SK-N-SH (cell line): ENCODE measurements at regions not wholly inside any gene's neighbourhood (a gene's known extent, or its start where the extent isn't known, plus 50 kb on each side); places are given as distances from the start of the nearest gene placed in this dataset.

ENCODE experiments used
- CTCF ChIA-PET: fragments of 300-600, 350-600 bp; formaldehyde crosslinking; extraction: SDS; loops from one replicate; lab custom pipeline; 2021; lab: Yijun Ruan, JAX
- POLR2A ChIA-PET: fragments of 350-600 bp; sonication (Branson Sonifier 250); formaldehyde crosslinking; extraction: SDS; loops from one replicate; lab custom pipeline; 2020; ENCODE audit warnings: antibody characterized with exemption, inconsistent platforms; lab: Yijun Ruan, JAX
- DNase-seq: peaks from one replicate; pipeline ENCODE4 v3.0.0; 2012
- H2AFZ ChIP-seq: fragments of 200-600 bp; sonication (generic); 2 replicates; pipeline ENCODE4 v1.8.1; 2016; ENCODE audit warnings: antibody characterized with exemption, mild to moderate bottlenecking, low read depth
- H3F3A ChIP-seq: fragments of 200-600 bp; sonication (generic); replicated peaks from 2 replicates; pipeline ENCODE3; 2016; ENCODE audit warnings: antibody characterized with exemption, mild to moderate bottlenecking; ENCODE audit not compliant: insufficient read depth
- H3K27ac ChIP-seq, 2 experiments: fragments of 200-500 bp in 1 of 2; fragments of 200-600 bp in 1 of 2; sonication (Bioruptor generic) in 1 of 2; sonication (generic), shearing (Covaris generic) in 1 of 2; 2 replicates each; pipeline versions ENCODE4 v1.5.1 to v1.6.1; 2014 to 2016; ENCODE audit warnings: low read depth in 2 of 2, inconsistent platforms in 1 of 2, low read length in 1 of 2, mild to moderate bottlenecking in 1 of 2, mixed read lengths in 1 of 2
- H3K27me3 ChIP-seq: fragments of 200-600 bp; sonication (generic), shearing (Covaris generic); 2 replicates; pipeline ENCODE4 v1.6.1; 2016; ENCODE audit warnings: mixed run types; ENCODE audit not compliant: insufficient read depth
- H3K36me3 ChIP-seq, 2 experiments: fragments of 200-500 bp in 1 of 2; fragments of 200-600 bp in 1 of 2; sonication (Bioruptor generic) in 1 of 2; sonication (generic) in 1 of 2; replicated peaks in 1 of 2; 2 replicates each; pipeline versions ENCODE3 to v1.5.1; 2014 to 2016; ENCODE audit warnings: low read length in 1 of 2, mild to moderate bottlenecking in 1 of 2; ENCODE audit not compliant: insufficient read depth in 2 of 2, control insufficient read depth in 1 of 2
- H3K4me1 ChIP-seq, 2 experiments: fragments of 200-500 bp in 1 of 2; fragments of 200-600 bp in 1 of 2; sonication (Bioruptor generic) in 1 of 2; sonication (generic), shearing (Covaris generic) in 1 of 2; 2 replicates each; pipeline versions ENCODE4 v1.5.1 to v1.6.1; 2014 to 2016; ENCODE audit warnings: low read depth in 1 of 2, low read length in 1 of 2, mixed run types in 1 of 2; ENCODE audit not compliant: insufficient read depth in 2 of 2, control insufficient read depth in 1 of 2
- H3K4me2 ChIP-seq: fragments of 200-600 bp; sonication (generic), shearing (Covaris generic); 2 replicates; pipeline ENCODE4 v1.6.1; 2017; ENCODE audit warnings: mixed run types
- H3K4me3 ChIP-seq, 2 experiments: fragments of 200-500 bp in 1 of 2; fragments of 200-600 bp in 1 of 2; sonication (Bioruptor generic) in 1 of 2; sonication (generic), shearing (Covaris generic) in 1 of 2; 2 replicates each; pipeline versions ENCODE4 v1.5.1 to v1.8.1; 2014 to 2016; ENCODE audit warnings: low read depth in 2 of 2, inconsistent platforms in 1 of 2, low read length in 1 of 2, mild to moderate bottlenecking in 1 of 2, mixed read lengths in 1 of 2, moderate library complexity in 1 of 2
- H3K79me2 ChIP-seq: fragments of 200-600 bp; sonication (generic); 2 replicates; pipeline ENCODE4 v1.8.1; 2017; ENCODE audit warnings: mild to moderate bottlenecking; ENCODE audit not compliant: insufficient read depth
- H3K9ac ChIP-seq: fragments of 200-600 bp; sonication (generic); 2 replicates; pipeline ENCODE4 v1.6.1; 2017; ENCODE audit warnings: mixed run types
- H3K9me2 ChIP-seq: fragments of 200-600 bp; sonication (generic); 2 replicates; pipeline ENCODE4 v1.6.1; 2017; ENCODE audit warnings: mixed run types
- H3K9me3 ChIP-seq: fragments of 200-600 bp; sonication (generic); 2 replicates; pipeline ENCODE4 v1.6.1; 2017; ENCODE audit warnings: mixed run types, mild to moderate bottlenecking, moderate library complexity
- H4K20me1 ChIP-seq: fragments of 200-600 bp; sonication (generic); 2 replicates; pipeline ENCODE4 v1.6.1; 2017; ENCODE audit warnings: mild to moderate bottlenecking, mixed run types; ENCODE audit not compliant: insufficient read depth
- ELF1 ChIP-seq: IDR thresholded peaks from 2 replicates; pipeline ENCODE4 v1.4.0; 2012
- FOSL2 ChIP-seq: IDR thresholded peaks from 2 replicates; pipeline ENCODE4 v1.4.0; 2012; ENCODE audit warnings: low read depth, mild to moderate bottlenecking, moderate library complexity, borderline replicate concordance
- FOXJ3 ChIP-seq: sonication (generic); formaldehyde crosslinking; IDR thresholded peaks from 2 replicates; pipeline ENCODE4 v1.5.1; 2020; ENCODE audit warnings: mild to moderate bottlenecking, missing genetic modification reagents
- IRF3 ChIP-seq: fragments of 150-350 bp; IDR thresholded peaks from 2 replicates; pipeline ENCODE4 v1.6.1; 2016; ENCODE audit warnings: mild to moderate bottlenecking, low read depth, low read length
- JUND ChIP-seq: IDR thresholded peaks from 2 replicates; pipeline ENCODE4 v1.4.0; 2012
- MAX ChIP-seq: IDR thresholded peaks from 2 replicates; pipeline ENCODE4 v1.4.0; 2012; ENCODE audit warnings: low read depth
- NFIC ChIP-seq: IDR thresholded peaks from 2 replicates; pipeline ENCODE4 v1.4.0; 2012; ENCODE audit warnings: borderline replicate concordance
- NRF1 ChIP-seq: IDR thresholded peaks from 2 replicates; pipeline ENCODE4 v1.6.1; 2012; ENCODE audit warnings: low read depth, mild to moderate bottlenecking, low read length
- POLR2AphosphoS5 ChIP-seq: IDR thresholded peaks from 2 replicates; pipeline ENCODE4 v1.6.1; 2012; ENCODE audit warnings: low read depth, low read length
- RAD21 ChIP-seq: IDR thresholded peaks from 2 replicates; pipeline ENCODE4 v1.6.1; 2012; ENCODE audit warnings: mild to moderate bottlenecking, low read length
- RCOR1 ChIP-seq: fragments of 150-350 bp; IDR thresholded peaks from 2 replicates; pipeline ENCODE4 v1.6.1; 2017; ENCODE audit warnings: antibody characterized with exemption, low read length
- USF1 ChIP-seq: IDR thresholded peaks from 2 replicates; pipeline ENCODE4 v1.4.0; 2012; ENCODE audit warnings: low read depth, borderline replicate concordance
- WGBS: methylation state at CpG from one replicate; pipeline ENCODE4 v1.1.6; 2017; ENCODE audit warnings: low lambda C conversion rate; 5-methylcytosine and 5-hydroxymethylcytosine counted together
- TF ChIP-seq, protein P1 (sequence below): IDR thresholded peaks from 2 replicates; pipeline ENCODE4 v1.6.1; 2012; ENCODE audit warnings: mild to moderate bottlenecking, low read depth, low read length, moderate library complexity

- 0 out of 2 replicates have a peak, but pooled peaks have one; percentile 6 for TF ChIP-seq JUND
- TF ChIP-seq POLR2AphosphoS5: no peak
- TF ChIP-seq FOSL2: peak; percentile 33; the same call in 1 of the 2 replicates
- TF ChIP-seq, all 33 proteins: peak for 2
- no peak overlapping the region for H3K4me3 ChIP-seq
- ChIA-PET POLR2A (no interaction called here), CTCF (interaction anchor here (0.7 to 2.3 kb wide), 2 partner anchors 11 to 36 kb away, joined by 3 to 8 read pairs; no protein-coding TSS in a partner anchor)
- no peak overlapping the region for H3K4me2 ChIP-seq
- H3K4me1 ChIP-seq: peaks cover 0 to 15% of the 10 kb centered on the region in 2 experiments; a peak in 1 of 4 replicates
- DNase-seq: no peak
- peak overlapping the region in 1 of 2 experiments; percentile 84; a peak in 2 of 4 replicates for H3K27ac ChIP-seq
- no peaks in the 10 kb centered on the region for H3K79me2 ChIP-seq
- H3K9ac ChIP-seq: no peak overlapping the region
- 43% methylated on average over 4 of the region's 10 CpGs for WGBS
- H4K20me1 ChIP-seq: no peaks in the 10 kb centered on the region
- H3F3A ChIP-seq: no peaks in the 10 kb centered on the region
- no peaks in the 10 kb centered on the region for H3K36me3 ChIP-seq
- H3K9me3 ChIP-seq: no peaks in the 10 kb centered on the region
- H2AFZ ChIP-seq: no peak overlapping the region
- no peaks in the 10 kb centered on the region for H3K27me3 ChIP-seq
- H3K9me2 ChIP-seq: no peaks in the 10 kb centered on the region
Observed at GRCh38 chr1:22380024-22380785, 71.4 kb upstream of the ZBTB40 start.

GRCh38 chr1:22383526-22384294 is 67.9 kb upstream of the ZBTB40 start:
- Histone ChIP-seq H3K4me3 (no peak overlapping the region), H3K27me3 (no peaks in the 10 kb centered on the region; the same call in none of the 2 replicates), H4K20me1 (no peaks in the 10 kb centered on the region), H3K4me1 (peaks cover 0 to 15% of the 10 kb centered on the region in 2 experiments; a peak in 1 of 4 replicates), H2AFZ (no peak overlapping the region), H3K9me2 (no peaks in the 10 kb centered on the region)
- 77% methylated on average over 22 of the region's 22 CpGs for WGBS
- POLR2A ChIA-PET: no interaction called here
- CTCF ChIA-PET: interaction anchor here (1.1 kb wide), 1 partner anchor 33 kb away, joined by 3 read pairs; no protein-coding TSS in a partner anchor
- no peak for TF ChIP-seq NRF1
- TF ChIP-seq FOSL2: no peak
- no peak for TF ChIP-seq RCOR1
- TF ChIP-seq MAX: no peak
- no peak for TF ChIP-seq NFIC
- TF ChIP-seq IRF3: no peak
- TF ChIP-seq ELF1: no peak
- no peak for TF ChIP-seq RAD21
- TF ChIP-seq FOXJ3 (CRISPR knock-in tag): no peak
- TF ChIP-seq, protein P1, sequence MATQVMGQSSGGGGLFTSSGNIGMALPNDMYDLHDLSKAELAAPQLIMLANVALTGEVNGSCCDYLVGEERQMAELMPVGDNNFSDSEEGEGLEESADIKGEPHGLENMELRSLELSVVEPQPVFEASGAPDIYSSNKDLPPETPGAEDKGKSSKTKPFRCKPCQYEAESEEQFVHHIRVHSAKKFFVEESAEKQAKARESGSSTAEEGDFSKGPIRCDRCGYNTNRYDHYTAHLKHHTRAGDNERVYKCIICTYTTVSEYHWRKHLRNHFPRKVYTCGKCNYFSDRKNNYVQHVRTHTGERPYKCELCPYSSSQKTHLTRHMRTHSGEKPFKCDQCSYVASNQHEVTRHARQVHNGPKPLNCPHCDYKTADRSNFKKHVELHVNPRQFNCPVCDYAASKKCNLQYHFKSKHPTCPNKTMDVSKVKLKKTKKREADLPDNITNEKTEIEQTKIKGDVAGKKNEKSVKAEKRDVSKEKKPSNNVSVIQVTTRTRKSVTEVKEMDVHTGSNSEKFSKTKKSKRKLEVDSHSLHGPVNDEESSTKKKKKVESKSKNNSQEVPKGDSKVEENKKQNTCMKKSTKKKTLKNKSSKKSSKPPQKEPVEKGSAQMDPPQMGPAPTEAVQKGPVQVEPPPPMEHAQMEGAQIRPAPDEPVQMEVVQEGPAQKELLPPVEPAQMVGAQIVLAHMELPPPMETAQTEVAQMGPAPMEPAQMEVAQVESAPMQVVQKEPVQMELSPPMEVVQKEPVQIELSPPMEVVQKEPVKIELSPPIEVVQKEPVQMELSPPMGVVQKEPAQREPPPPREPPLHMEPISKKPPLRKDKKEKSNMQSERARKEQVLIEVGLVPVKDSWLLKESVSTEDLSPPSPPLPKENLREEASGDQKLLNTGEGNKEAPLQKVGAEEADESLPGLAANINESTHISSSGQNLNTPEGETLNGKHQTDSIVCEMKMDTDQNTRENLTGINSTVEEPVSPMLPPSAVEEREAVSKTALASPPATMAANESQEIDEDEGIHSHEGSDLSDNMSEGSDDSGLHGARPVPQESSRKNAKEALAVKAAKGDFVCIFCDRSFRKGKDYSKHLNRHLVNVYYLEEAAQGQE: no peak
- no peak for TF ChIP-seq USF1
- TF ChIP-seq, all 33 proteins: peak for 0
- no peak overlapping the region for H3K4me2 ChIP-seq
- H3F3A ChIP-seq: no peaks in the 10 kb centered on the region
- H3K9ac ChIP-seq: no peak overlapping the region
- no peaks in the 10 kb centered on the region for H3K9me3 ChIP-seq
- no peaks in the 10 kb centered on the region for H3K79me2 ChIP-seq
- no peak for DNase-seq
- no peaks in the 10 kb centered on the region for H3K36me3 ChIP-seq
- no peak overlapping the region for H3K27ac ChIP-seq
